MCF 10A (cell line): ENCODE measurements at regions not wholly inside any gene's neighbourhood (a gene's known extent, or its start where the extent isn't known, plus 50 kb on each side); places are given as distances from the start of the nearest gene placed in this dataset.

Source experiments
- BruUV-seq: library from RNA; stranded (reverse); fragments of 400-500 nt; replicated peaks from 2 replicates; lab custom pipeline; 2021; lab: Mats Ljungman, UMichigan
- CTCF ChIA-PET: fragments of 300-600 bp; sonication (Branson Sonifier 250); formaldehyde crosslinking; extraction: SDS; loops from one replicate; lab custom pipeline; 2021; ENCODE audit warnings: antibody characterized with exemption, inconsistent platforms; lab: Yijun Ruan, JAX
- POLR2A ChIA-PET: fragments of 300-600, 350-650 bp; sonication (Branson Sonifier 250); formaldehyde crosslinking; extraction: SDS; loops from one replicate; lab custom pipeline; 2020; ENCODE audit warnings: antibody characterized with exemption, inconsistent platforms; lab: Yijun Ruan, JAX
- DNase-seq: peaks from one replicate; pipeline ENCODE4 v3.0.0-alpha.2; 2018; ENCODE audit not compliant: unreplicated experiment
- H3K27ac Mint-ChIP-seq: one replicate; pipeline ENCODE4 v1.8.0; 2022; ENCODE audit warnings: mild to moderate bottlenecking, low read depth, mixed read lengths; ENCODE audit not compliant: unreplicated experiment
- H3K27me3 Mint-ChIP-seq: one replicate; pipeline ENCODE4 v1.8.0; 2022; ENCODE audit warnings: mixed read lengths; ENCODE audit not compliant: insufficient read depth, unreplicated experiment
- H3K36me3 Mint-ChIP-seq: one replicate; pipeline ENCODE4 v1.8.0; 2022; ENCODE audit warnings: mild to moderate bottlenecking, moderate library complexity, mixed read lengths; ENCODE audit not compliant: insufficient read depth, unreplicated experiment
- H3K4me1 Mint-ChIP-seq: one replicate; pipeline ENCODE4 v1.8.0; 2022; ENCODE audit warnings: mixed read lengths; ENCODE audit not compliant: insufficient read depth, unreplicated experiment
- H3K4me3 Mint-ChIP-seq: one replicate; pipeline ENCODE4 v1.8.0; 2022; ENCODE audit warnings: mild to moderate bottlenecking, moderate library complexity, mixed read lengths; ENCODE audit not compliant: unreplicated experiment
- H3K9me3 Mint-ChIP-seq: one replicate; pipeline ENCODE4 v1.8.0; 2022; ENCODE audit warnings: mixed read lengths; ENCODE audit not compliant: unreplicated experiment
- intact Hi-C: fragments of 100-400 bp; cut with micrococcal nuclease; formaldehyde crosslinking; loops from 2 replicates; pipeline ENCODE4 v1.14.1; 2022
- TF ChIP-seq, protein P1 (sequence below): fragments of 200-600 bp; IDR thresholded peaks from one replicate; pipeline ENCODE4 v1.8.0; 2022; ENCODE audit warnings: antibody characterized with exemption, mild to moderate bottlenecking; ENCODE audit not compliant: unreplicated experiment

DNA sequence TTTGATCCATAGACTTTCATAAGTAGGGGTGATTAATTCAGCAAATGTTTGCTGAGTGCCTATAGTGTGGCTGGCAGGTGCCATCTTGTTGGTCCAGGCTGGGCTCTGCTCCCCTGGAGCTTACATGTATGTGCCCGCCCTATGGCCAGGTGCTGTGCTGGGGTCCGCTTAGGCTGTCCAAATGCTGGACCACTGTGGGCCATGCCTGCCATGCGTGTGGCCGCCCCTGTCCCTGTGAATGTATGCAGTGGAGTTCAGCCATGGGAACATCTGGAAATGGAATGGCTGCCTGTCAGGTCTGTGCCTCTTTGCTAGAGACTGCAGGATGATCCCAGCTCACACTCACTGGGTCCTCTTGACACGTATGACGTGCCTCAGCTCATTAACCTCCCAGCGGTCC, 594.6 kb downstream of the TBC1D22A start:
- H3K36me3 Mint-ChIP-seq, result peaks cover 3% of the 10 kb centered on the region
- CTCF ChIA-PET, result no interaction called here
- H3K4me1 Mint-ChIP-seq, result no peaks in the 10 kb centered on the region
- no peak overlapping the region for H3K4me3 Mint-ChIP-seq
- peaks cover 1% of the 10 kb centered on the region for H3K9me3 Mint-ChIP-seq
- BruUV-seq, result no TSS peak
- no peak overlapping the region for H3K27ac Mint-ChIP-seq
- H3K27me3 Mint-ChIP-seq, result peaks cover 23% of the 10 kb centered on the region
- TF ChIP-seq, protein P1, sequence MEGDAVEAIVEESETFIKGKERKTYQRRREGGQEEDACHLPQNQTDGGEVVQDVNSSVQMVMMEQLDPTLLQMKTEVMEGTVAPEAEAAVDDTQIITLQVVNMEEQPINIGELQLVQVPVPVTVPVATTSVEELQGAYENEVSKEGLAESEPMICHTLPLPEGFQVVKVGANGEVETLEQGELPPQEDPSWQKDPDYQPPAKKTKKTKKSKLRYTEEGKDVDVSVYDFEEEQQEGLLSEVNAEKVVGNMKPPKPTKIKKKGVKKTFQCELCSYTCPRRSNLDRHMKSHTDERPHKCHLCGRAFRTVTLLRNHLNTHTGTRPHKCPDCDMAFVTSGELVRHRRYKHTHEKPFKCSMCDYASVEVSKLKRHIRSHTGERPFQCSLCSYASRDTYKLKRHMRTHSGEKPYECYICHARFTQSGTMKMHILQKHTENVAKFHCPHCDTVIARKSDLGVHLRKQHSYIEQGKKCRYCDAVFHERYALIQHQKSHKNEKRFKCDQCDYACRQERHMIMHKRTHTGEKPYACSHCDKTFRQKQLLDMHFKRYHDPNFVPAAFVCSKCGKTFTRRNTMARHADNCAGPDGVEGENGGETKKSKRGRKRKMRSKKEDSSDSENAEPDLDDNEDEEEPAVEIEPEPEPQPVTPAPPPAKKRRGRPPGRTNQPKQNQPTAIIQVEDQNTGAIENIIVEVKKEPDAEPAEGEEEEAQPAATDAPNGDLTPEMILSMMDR, result no peak
- POLR2A ChIA-PET, result no interaction called here
- no peak for DNase-seq
- intact Hi-C loops, result no loop called here

- Mint-ChIP-seq H3K27ac (no peak overlapping the region), H3K27me3 (peaks cover 28% of the 10 kb centered on the region), H3K4me3 (no peak overlapping the region), H3K9me3 (peaks cover 6% of the 10 kb centered on the region), H3K4me1 (no peaks in the 10 kb centered on the region), H3K36me3 (peaks cover 6% of the 10 kb centered on the region)
- no TSS peak for BruUV-seq
- intact Hi-C loops, result no loop called here
- CTCF ChIA-PET, result no interaction called here
- POLR2A ChIA-PET, result no interaction called here
- TF ChIP-seq, protein P1, result no peak
- DNase-seq, result no peak
Measured at GRCh38 chr22:47356511-47357011, 594.1 kb downstream of the TBC1D22A start.

DNA sequence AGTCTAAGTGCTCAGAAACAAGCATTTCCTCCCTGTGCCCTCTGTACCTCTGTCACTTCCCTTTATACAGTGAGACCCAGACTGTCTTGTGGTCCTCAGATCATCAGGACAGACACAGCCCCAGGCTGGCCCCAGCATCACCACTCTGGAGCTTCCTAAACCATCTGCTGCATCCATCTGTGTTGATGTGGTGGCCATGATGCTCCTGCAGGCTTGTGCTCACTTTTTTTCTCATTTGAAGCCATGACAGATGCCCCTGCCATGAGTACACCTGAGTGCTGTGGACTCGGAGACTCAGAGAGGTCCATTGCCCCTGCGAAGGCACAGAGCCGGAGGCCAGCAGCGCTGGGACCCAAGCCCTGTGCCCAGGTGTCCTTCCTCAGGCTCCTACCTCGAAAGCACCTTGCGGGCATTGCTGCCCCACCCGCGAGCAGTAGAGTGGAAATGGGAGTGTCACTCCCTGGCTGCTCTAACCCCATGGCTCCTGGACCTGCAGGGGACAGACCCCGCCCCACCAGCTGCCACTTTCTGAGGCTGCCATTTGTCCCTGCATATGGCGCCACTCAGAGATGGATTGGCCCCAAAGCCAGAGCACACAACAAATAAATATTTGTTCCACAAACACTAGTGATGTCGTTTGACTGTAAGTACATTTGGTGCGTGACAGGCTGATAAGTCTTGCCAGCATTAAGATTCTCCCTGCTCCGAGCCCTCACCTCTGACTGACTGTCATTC, 593.5 kb downstream of the TBC1D22A start:
- ChIA-PET CTCF (no interaction called here), POLR2A (no interaction called here)
- H3K4me3 Mint-ChIP-seq, result no peak overlapping the region
- peaks cover 6% of the 10 kb centered on the region for H3K36me3 Mint-ChIP-seq
- DNase-seq, result no peak
- no peak overlapping the region for H3K27ac Mint-ChIP-seq
- no peaks in the 10 kb centered on the region for H3K4me1 Mint-ChIP-seq
- TF ChIP-seq, protein P1, result no peak
- peaks cover 8% of the 10 kb centered on the region for H3K9me3 Mint-ChIP-seq
- peaks cover 30% of the 10 kb centered on the region for H3K27me3 Mint-ChIP-seq
- BruUV-seq, result no TSS peak
- intact Hi-C loops, result no loop called here

DNA sequence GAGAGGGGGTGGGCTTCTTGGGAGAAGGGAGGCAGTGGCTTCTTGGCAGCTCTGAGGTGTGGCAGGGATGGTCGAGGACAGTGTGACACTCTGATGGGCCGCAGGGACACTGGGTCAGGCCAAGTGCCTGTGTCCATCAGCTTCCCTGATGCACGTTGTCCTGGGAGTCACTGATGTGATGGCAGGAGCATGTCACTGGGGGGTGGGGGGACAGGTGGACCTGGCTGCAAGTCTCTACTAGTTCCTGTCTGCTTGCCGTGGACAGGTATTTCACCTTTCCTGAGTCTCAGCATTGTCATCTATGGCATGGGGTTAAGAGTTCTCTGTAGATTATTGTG, 592.9 kb downstream of the TBC1D22A start:
- Mint-ChIP-seq H3K9me3 (peaks cover 10% of the 10 kb centered on the region), H3K27ac (no peak overlapping the region)

More for the DNA sequence above, 592.9 kb downstream of the TBC1D22A start:
- ChIA-PET CTCF (no interaction called here), POLR2A (no interaction called here)
- intact Hi-C loops, result no loop called here
- BruUV-seq, result no TSS peak
- Mint-ChIP-seq H3K36me3 (peaks cover 6% of the 10 kb centered on the region), H3K4me3 (no peak overlapping the region), H3K4me1 (no peaks in the 10 kb centered on the region), H3K27me3 (peaks cover 27% of the 10 kb centered on the region)
- DNase-seq, result no peak
- TF ChIP-seq, protein P1, result no peak
